ENCODE measurements at regions not wholly inside any gene's neighbourhood (a gene's known extent, or its start where the extent isn't known, plus 50 kb on each side); places are given as distances from the start of the nearest gene placed in this dataset.

GRCh38 chr20:58135441-58136148 is 92.9 kb downstream of the ANKRD60 start:
- Histone ChIP-seq H3K27me3 (peaks cover 0 to 90% (median 75%) of the 10 kb centered on the region in 7 donors), H3K4me1 (peaks cover 0 to 28% (median 4%) of the 10 kb centered on the region in 9 donors), H3K36me3 (no peaks in the 10 kb centered on the region), H3K9me3 (no peaks in the 10 kb centered on the region), H3K27ac (no peak overlapping the region), H3K4me3 (no peak overlapping the region)
- WGBS, 2 donors: 28 to 29% methylated on average over 16 of the region's 16 CpGs
- intact Hi-C loops (cut with DNase I): no loop called here
- ATAC-seq (no peak), DNase-seq (no peak)
- no peak for TF ChIP-seq CTCF (IDR thresholded peaks at IDR 0.05)

- ATAC-seq: no peak
- peak overlapping the region in 1 of 10 donors; percentile 4 for H3K27ac ChIP-seq
Measured at GRCh38 chr20:58133020-58133808, 95.2 kb downstream of the ANKRD60 start.

GRCh38 chr20:58131551-58132142 is 96.8 kb downstream of the ANKRD60 start:
- intact Hi-C loops (cut with DNase I): no loop called here
- DNase-seq (no peak), ATAC-seq (peak in 2 of 8 donors; percentile 23 to 42)
- peaks cover 0 to 75% (median 53%) of the 10 kb centered on the region in 7 donors for H3K27me3 ChIP-seq
- H3K36me3 ChIP-seq: no peaks in the 10 kb centered on the region
- peaks cover 0 to 29% (median 5%) of the 10 kb centered on the region in 9 donors for H3K4me1 ChIP-seq
- H3K4me3 ChIP-seq: peak overlapping the region in 4 of 10 donors; percentile 2 to 18 (median 8)
- 26 to 31% methylated on average over 8 of the region's 8 CpGs for WGBS, 2 donors
- TF ChIP-seq CTCF (IDR thresholded peaks at IDR 0.05): no peak
- peak overlapping the region in 3 of 10 donors; percentile 24 to 39 (median 31) for H3K27ac ChIP-seq
- H3K9me3 ChIP-seq: peaks cover 0 to 4% (median 0%) of the 10 kb centered on the region in 11 donors

More at GRCh38 chr20:58133020-58133808, 95.2 kb downstream of the ANKRD60 start:
- no peaks in the 10 kb centered on the region for H3K9me3 ChIP-seq
- TF ChIP-seq CTCF (IDR thresholded peaks at IDR 0.05): no peak
- DNase-seq: no peak
- H3K4me3 ChIP-seq: no peak overlapping the region
- peaks cover 0 to 91% (median 68%) of the 10 kb centered on the region in 7 donors for H3K27me3 ChIP-seq
- intact Hi-C loops (cut with DNase I): no loop called here
- peaks cover 0 to 29% (median 5%) of the 10 kb centered on the region in 9 donors for H3K4me1 ChIP-seq
- no peaks in the 10 kb centered on the region for H3K36me3 ChIP-seq
- 60 to 67% methylated on average over 9 of the region's 9 CpGs for WGBS, 2 donors

GRCh38 chr20:58131151-58131550 is 97.3 kb downstream of the ANKRD60 start:
- no peak for TF ChIP-seq CTCF (IDR thresholded peaks at IDR 0.05)
- Histone ChIP-seq H3K4me1 (peaks cover 0 to 29% (median 5%) of the 10 kb centered on the region in 9 donors), H3K9me3 (peaks cover 0 to 9% (median 0%) of the 10 kb centered on the region in 11 donors), H3K36me3 (no peaks in the 10 kb centered on the region), H3K27ac (peak overlapping the region in 4 of 10 donors; percentile 15 to 43 (median 28)), H3K27me3 (peaks cover 0 to 70% (median 49%) of the 10 kb centered on the region in 7 donors), H3K4me3 (peak overlapping the region in 4 of 10 donors; percentile 2 to 18 (median 8))
- intact Hi-C loops (cut with DNase I): no loop called here
- peak in 1 of 2 donors; percentile 14 for DNase-seq
- peak in 4 of 8 donors; percentile 49 to 80 (median 64) for ATAC-seq
- 23 to 30% methylated on average over 8 of the region's 8 CpGs for WGBS, 2 donors

All from heart right ventricle (tissue), 16 donors.